Osteoblast (primary cell): ENCODE measurements at regions not wholly inside any gene's neighbourhood (a gene's known extent, or its start where the extent isn't known, plus 50 kb on each side); places are given as distances from the start of the nearest gene placed in this dataset.

Experiments
- DNase-seq: peaks from one replicate; pipeline ENCODE4 v3.0.0; 2011; ENCODE audit warnings: low spot score, mixed read lengths; ENCODE audit not compliant: insufficient read length; ENCODE audit errors: missing footprints
- H2AFZ ChIP-seq: 2 replicates; pipeline ENCODE4 v1.6.0; 2011; ENCODE audit warnings: mild to moderate bottlenecking, low read length
- H3K27ac ChIP-seq: 2 replicates; pipeline ENCODE4 v1.5.1; 2011; ENCODE audit warnings: mild to moderate bottlenecking, low read depth, low read length, moderate library complexity
- H3K27me3 ChIP-seq: 2 replicates; pipeline ENCODE4 v1.6.0; 2012; ENCODE audit warnings: mild to moderate bottlenecking, control low read depth, inconsistent platforms, low read length, moderate library complexity; ENCODE audit not compliant: insufficient read depth
- H3K36me3 ChIP-seq: 2 replicates; pipeline ENCODE4 v1.5.1; 2011; ENCODE audit warnings: mild to moderate bottlenecking, low read length, control low read depth, moderate library complexity; ENCODE audit not compliant: insufficient read depth
- H3K4me1 ChIP-seq: 2 replicates; pipeline ENCODE4 v1.5.1; 2011; ENCODE audit warnings: mild to moderate bottlenecking, low read length, control low read depth, moderate library complexity; ENCODE audit not compliant: insufficient read depth
- H3K4me2 ChIP-seq: 2 replicates; pipeline ENCODE4 v1.6.0; 2011; ENCODE audit warnings: mild to moderate bottlenecking, low read length; ENCODE audit not compliant: insufficient read depth
- H3K4me3 ChIP-seq: fragments of 200-600 bp; sonication (generic); 3 replicates; pipeline ENCODE4 v1.5.1; 2012; ENCODE audit warnings: mild to moderate bottlenecking, low read length, inconsistent platforms; ENCODE audit not compliant: insufficient read depth
- H3K79me2 ChIP-seq: 2 replicates; pipeline ENCODE4 v1.6.0; 2012; ENCODE audit warnings: mild to moderate bottlenecking, low read length, control low read depth, inconsistent platforms; ENCODE audit not compliant: insufficient read depth
- H3K9me3 ChIP-seq: 2 replicates; pipeline ENCODE4 v1.5.1; 2011; ENCODE audit warnings: low read depth, low read length, control low read depth
- H4K20me1 ChIP-seq: 2 replicates; pipeline ENCODE4 v1.6.0; 2012; ENCODE audit warnings: mild to moderate bottlenecking, low read length, control low read depth; ENCODE audit not compliant: insufficient read depth
- CTCF ChIP-seq: IDR thresholded peaks from 2 replicates; pipeline ENCODE4 v1.5.1; 2011; ENCODE audit warnings: mild to moderate bottlenecking, low read depth, low read length, moderate library complexity; ENCODE audit errors: extremely low read depth

- H3K4me2 ChIP-seq: no peak overlapping the region
- H3K27me3 ChIP-seq: no peaks in the 10 kb centered on the region
- no peaks in the 10 kb centered on the region for H3K4me1 ChIP-seq
- no peak overlapping the region for H3K27ac ChIP-seq
- H2AFZ ChIP-seq: no peak overlapping the region
- no peaks in the 10 kb centered on the region for H4K20me1 ChIP-seq
- TF ChIP-seq CTCF: no peak
- H3K9me3 ChIP-seq: no peaks in the 10 kb centered on the region
- no peaks in the 10 kb centered on the region for H3K79me2 ChIP-seq
- DNase-seq: no peak
- H3K36me3 ChIP-seq: no peaks in the 10 kb centered on the region
- H3K4me3 ChIP-seq: no peak overlapping the region
Measured at GRCh38 chr7:50185208-50185607, 92.2 kb upstream of the ZPBP start.

GRCh38 chr7:50184271-50184990 lies 91.4 kb upstream of the ZPBP start:
- no peak overlapping the region for H2AFZ ChIP-seq
- no peak for TF ChIP-seq CTCF
- no peaks in the 10 kb centered on the region for H3K9me3 ChIP-seq
- no peaks in the 10 kb centered on the region for H3K36me3 ChIP-seq
- no peak overlapping the region for H3K4me2 ChIP-seq
- no peaks in the 10 kb centered on the region for H4K20me1 ChIP-seq
- no peak overlapping the region for H3K27ac ChIP-seq
- no peak overlapping the region for H3K4me3 ChIP-seq
- no peak for DNase-seq
- H3K4me1 ChIP-seq: no peaks in the 10 kb centered on the region
- H3K79me2 ChIP-seq: no peaks in the 10 kb centered on the region
- H3K27me3 ChIP-seq: no peaks in the 10 kb centered on the region

DNA sequence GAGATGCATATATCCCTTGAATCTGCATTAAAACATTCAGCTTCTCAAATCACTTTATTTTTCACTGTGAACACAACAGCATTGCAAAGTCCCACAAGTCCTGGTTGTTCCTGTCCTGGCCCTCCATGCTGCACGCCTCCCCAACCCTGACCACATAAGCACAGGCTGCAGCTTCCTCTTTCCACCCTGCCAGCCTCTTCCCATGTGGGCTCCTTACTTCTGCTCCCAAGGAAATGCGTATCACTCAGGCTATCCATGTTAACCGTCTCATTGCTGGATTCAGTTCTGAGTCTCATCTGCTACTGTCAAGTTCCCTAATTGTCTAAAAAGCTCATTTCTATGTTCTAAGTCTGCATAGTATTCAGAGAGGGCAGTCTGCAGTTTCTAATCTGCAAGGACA lies 89.7 kb upstream of the ZPBP start:
- H3K9me3 ChIP-seq: no peaks in the 10 kb centered on the region
- DNase-seq: no peak
- H4K20me1 ChIP-seq: no peaks in the 10 kb centered on the region
- no peaks in the 10 kb centered on the region for H3K4me1 ChIP-seq
- H3K27me3 ChIP-seq: no peaks in the 10 kb centered on the region
- no peak overlapping the region for H2AFZ ChIP-seq
- no peaks in the 10 kb centered on the region for H3K36me3 ChIP-seq
- H3K79me2 ChIP-seq: no peaks in the 10 kb centered on the region
- TF ChIP-seq CTCF: no peak
- no peak overlapping the region for H3K4me3 ChIP-seq
- no peak overlapping the region for H3K4me2 ChIP-seq
- no peak overlapping the region for H3K27ac ChIP-seq

GRCh38 chr7:50181081-50181480 lies 88.0 kb upstream of the ZPBP start:
- no peaks in the 10 kb centered on the region for H3K36me3 ChIP-seq
- no peaks in the 10 kb centered on the region for H3K27me3 ChIP-seq
- H3K9me3 ChIP-seq: no peaks in the 10 kb centered on the region
- H3K4me2 ChIP-seq: no peak overlapping the region
- H3K4me3 ChIP-seq: no peak overlapping the region
- no peak for TF ChIP-seq CTCF
- H4K20me1 ChIP-seq: no peaks in the 10 kb centered on the region
- H3K4me1 ChIP-seq: no peaks in the 10 kb centered on the region
- H3K79me2 ChIP-seq: no peaks in the 10 kb centered on the region
- no peak for DNase-seq
- no peak overlapping the region for H3K27ac ChIP-seq
- H2AFZ ChIP-seq: no peak overlapping the region
